HEK293 (cell line): ENCODE measurements at regions not wholly inside any gene's neighbourhood (a gene's known extent, or its start where the extent isn't known, plus 50 kb on each side); places are given as distances from the start of the nearest gene placed in this dataset.

ENCODE experiments used
- CTCF ChIA-PET: fragments of 350-600 bp; formaldehyde crosslinking; extraction: SDS; loops from one replicate; lab custom pipeline; 2021; ENCODE audit warnings: antibody characterized with exemption; lab: Yijun Ruan, JAX
- POLR2A ChIA-PET: fragments of 300-600 bp; formaldehyde crosslinking; extraction: SDS; loops from one replicate; lab custom pipeline; 2020; ENCODE audit warnings: antibody characterized with exemption, inconsistent platforms; lab: Yijun Ruan, JAX
- H3K27ac ChIP-seq: fragments of 200-500 bp; sonication (Bioruptor generic); 2 replicates; pipeline ENCODE4 v1.5.1; 2014; ENCODE audit warnings: low read depth, low read length, control low read depth, inconsistent platforms; ENCODE audit errors: extremely low read depth
- H3K36me3 ChIP-seq, 2 experiments: fragments of 200-500 bp in 1 of 2; sonication (Bioruptor generic) in 1 of 2; 1 replicate in 1 of 2; 2 replicates in 1 of 2; pipeline ENCODE4 v1.5.1; 2014 to 2017; ENCODE audit warnings: inconsistent platforms in 2 of 2, low read length in 2 of 2; ENCODE audit not compliant: control insufficient read depth in 2 of 2, insufficient read depth in 1 of 2
- H3K4me1 ChIP-seq: fragments of 200-500 bp; sonication (Bioruptor generic); 2 replicates; pipeline ENCODE4 v1.5.1; 2014; ENCODE audit warnings: mild to moderate bottlenecking, low read length, inconsistent platforms; ENCODE audit not compliant: control insufficient read depth, insufficient read depth
- H3K4me3 ChIP-seq: 2 replicates; pipeline ENCODE4 v1.5.1; 2011; ENCODE audit warnings: low read depth, mild to moderate bottlenecking, control low read depth, low read length, moderate library complexity
- H3K9me3 ChIP-seq: fragments of 200-500 bp; sonication (Bioruptor generic); 2 replicates; pipeline ENCODE4 v1.5.1; 2014; ENCODE audit warnings: low read depth, low read length, inconsistent platforms; ENCODE audit not compliant: control insufficient read depth, insufficient read depth
- BCL11A ChIP-seq: fragments of 450-650 bp; formaldehyde crosslinking; IDR thresholded peaks from 2 replicates; pipeline ENCODE4 v1.5.1; 2016; ENCODE audit warnings: low read depth, missing biosample characterization, missing genetic modification characterization
- GFI1B ChIP-seq: fragments of 450-650 bp; formaldehyde crosslinking; IDR thresholded peaks from 2 replicates; pipeline ENCODE4 v1.5.1; 2016; ENCODE audit warnings: missing biosample characterization, missing genetic modification characterization
- GLI4 ChIP-seq: fragments of 450-650 bp; formaldehyde crosslinking; IDR thresholded peaks from 2 replicates; pipeline ENCODE4 v1.5.1; 2016; ENCODE audit warnings: missing biosample characterization, missing genetic modification characterization
- HOXA7 ChIP-seq: sonication (generic); formaldehyde crosslinking; IDR thresholded peaks from 2 replicates; pipeline ENCODE4 v1.8.1; 2022; ENCODE audit warnings: missing genetic modification reagents, borderline replicate concordance
- SETDB1 ChIP-seq: IDR thresholded peaks from one replicate; pipeline ENCODE4 v1.6.1; 2017; ENCODE audit warnings: mild to moderate bottlenecking, low read length, moderate library complexity, mixed read lengths; ENCODE audit not compliant: insufficient read length
- TRIM28 ChIP-seq: IDR thresholded peaks from 2 replicates; pipeline ENCODE4 v1.6.1; 2011; ENCODE audit warnings: low read length, control low read depth, borderline replicate concordance
- WT1 ChIP-seq: fragments of 450-650 bp; formaldehyde crosslinking; IDR thresholded peaks from 2 replicates; pipeline ENCODE4 v1.5.1; 2016; ENCODE audit warnings: missing biosample characterization, missing genetic modification characterization
- YY1 ChIP-seq: fragments of 450-650 bp; formaldehyde crosslinking; IDR thresholded peaks from 2 replicates; pipeline ENCODE4 v1.5.1; 2018; ENCODE audit warnings: missing biosample characterization, missing genetic modification characterization
- ZBTB1 ChIP-seq: fragments of 450-650 bp; formaldehyde crosslinking; IDR thresholded peaks from 2 replicates; pipeline ENCODE4 v1.5.1; 2016; ENCODE audit warnings: missing biosample characterization, missing genetic modification characterization
- ZBTB20 ChIP-seq: fragments of 450-650 bp; formaldehyde crosslinking; IDR thresholded peaks from 2 replicates; pipeline ENCODE4 v1.5.1; 2016; ENCODE audit warnings: missing biosample characterization, missing genetic modification characterization
- ZFP37 ChIP-seq: fragments of 450-650 bp; formaldehyde crosslinking; IDR thresholded peaks from 2 replicates; pipeline ENCODE4 v1.5.1; 2016; ENCODE audit warnings: missing biosample characterization, missing genetic modification characterization
- ZIC2 ChIP-seq: fragments of 450-650 bp; formaldehyde crosslinking; IDR thresholded peaks from 2 replicates; pipeline ENCODE4 v1.5.1; 2016; ENCODE audit warnings: missing biosample characterization, missing genetic modification characterization
- ZNF10 ChIP-seq: fragments of 450-650 bp; formaldehyde crosslinking; IDR thresholded peaks from 2 replicates; pipeline ENCODE4 v1.5.1; 2017; ENCODE audit warnings: missing biosample characterization, missing genetic modification characterization
- ZNF114 ChIP-seq: fragments of 450-650 bp; formaldehyde crosslinking; IDR thresholded peaks from 2 replicates; pipeline ENCODE4 v1.5.0; 2017; ENCODE audit warnings: missing biosample characterization, missing genetic modification characterization
- ZNF146 ChIP-seq: fragments of 450-650 bp; formaldehyde crosslinking; IDR thresholded peaks from 2 replicates; pipeline ENCODE4 v1.5.1; 2016; ENCODE audit warnings: missing biosample characterization, missing genetic modification characterization
- ZNF211 ChIP-seq: fragments of 450-650 bp; formaldehyde crosslinking; IDR thresholded peaks from 2 replicates; pipeline ENCODE4 v1.5.1; 2016; ENCODE audit warnings: low read depth, missing biosample characterization, missing genetic modification characterization
- ZNF248 ChIP-seq: fragments of 450-650 bp; formaldehyde crosslinking; IDR thresholded peaks from 2 replicates; pipeline ENCODE4 v1.5.1; 2017; ENCODE audit warnings: missing biosample characterization, missing genetic modification characterization
- ZNF354C ChIP-seq: fragments of 450-650 bp; formaldehyde crosslinking; IDR thresholded peaks from 2 replicates; pipeline ENCODE4 v1.5.1; 2016; ENCODE audit warnings: missing biosample characterization, missing genetic modification characterization, low read depth, borderline replicate concordance
- ZNF37A ChIP-seq: fragments of 450-650 bp; IDR thresholded peaks from 2 replicates; pipeline ENCODE4 v1.5.1; 2018; ENCODE audit warnings: missing biosample characterization, missing genetic modification characterization
- ZNF394 ChIP-seq: fragments of 450-650 bp; formaldehyde crosslinking; IDR thresholded peaks from 2 replicates; pipeline ENCODE4 v1.5.1; 2016; ENCODE audit warnings: missing biosample characterization, missing genetic modification characterization, mild to moderate bottlenecking, moderate library complexity, borderline replicate concordance
- ZNF473 ChIP-seq: fragments of 450-650 bp; formaldehyde crosslinking; IDR thresholded peaks from 2 replicates; pipeline ENCODE4 v1.5.1; 2017; ENCODE audit warnings: missing biosample characterization, missing genetic modification characterization
- ZNF501 ChIP-seq: fragments of 450-650 bp; formaldehyde crosslinking; IDR thresholded peaks from 2 replicates; pipeline ENCODE4 v1.5.1; 2016; ENCODE audit warnings: missing biosample characterization, missing genetic modification characterization
- ZNF549 ChIP-seq: fragments of 450-650 bp; IDR thresholded peaks from 2 replicates; pipeline ENCODE4 v1.5.1; 2018; ENCODE audit warnings: missing biosample characterization, missing genetic modification characterization, mild to moderate bottlenecking, inconsistent platforms, moderate library complexity
- ZNF558 ChIP-seq: fragments of 450-650 bp; formaldehyde crosslinking; IDR thresholded peaks from 2 replicates; pipeline ENCODE4 v1.5.1; 2016; ENCODE audit warnings: missing biosample characterization, missing genetic modification characterization
- ZNF560 ChIP-seq: fragments of 450-650 bp; formaldehyde crosslinking; IDR thresholded peaks from 2 replicates; pipeline ENCODE4 v1.5.1; 2017; ENCODE audit warnings: missing biosample characterization, missing genetic modification characterization, borderline replicate concordance
- ZNF624 ChIP-seq: fragments of 450-650 bp; formaldehyde crosslinking; IDR thresholded peaks from 2 replicates; pipeline ENCODE4 v1.5.1; 2017; ENCODE audit warnings: missing biosample characterization, missing genetic modification characterization
- ZNF658 ChIP-seq: fragments of 450-650 bp; formaldehyde crosslinking; IDR thresholded peaks from 2 replicates; pipeline ENCODE4; 2016; ENCODE audit warnings: missing biosample characterization, missing genetic modification characterization
- ZNF670 ChIP-seq: fragments of 450-650 bp; formaldehyde crosslinking; IDR thresholded peaks from 2 replicates; pipeline ENCODE4 v1.5.1; 2016; ENCODE audit warnings: missing biosample characterization, missing genetic modification characterization, low read depth
- ZNF701 ChIP-seq: fragments of 450-650 bp; formaldehyde crosslinking; IDR thresholded peaks from 2 replicates; pipeline ENCODE4 v1.5.1; 2016; ENCODE audit warnings: missing biosample characterization, missing genetic modification characterization
- ZNF792 ChIP-seq: fragments of 450-650 bp; formaldehyde crosslinking; IDR thresholded peaks from 2 replicates; pipeline ENCODE4 v1.5.1; 2016; ENCODE audit warnings: missing biosample characterization, missing genetic modification characterization
- ZXDB ChIP-seq: fragments of 450-650 bp; formaldehyde crosslinking; IDR thresholded peaks from 2 replicates; pipeline ENCODE4 v1.5.1; 2016; ENCODE audit warnings: missing biosample characterization, missing genetic modification characterization
- TF ChIP-seq, protein P1 (sequence below): sonication (generic); formaldehyde crosslinking; IDR thresholded peaks from 2 replicates; pipeline ENCODE4 v1.8.1; 2022; ENCODE audit warnings: mild to moderate bottlenecking, moderate library complexity, missing genetic modification reagents
- TF ChIP-seq, protein P2 (sequence below): fragments of 450-650 bp; formaldehyde crosslinking; IDR thresholded peaks from 2 replicates; pipeline ENCODE4 v1.5.1; 2016; ENCODE audit warnings: missing biosample characterization, missing genetic modification characterization
- TF ChIP-seq, protein P3 (sequence below): fragments of 450-650 bp; formaldehyde crosslinking; IDR thresholded peaks from 2 replicates; pipeline ENCODE4 v1.5.1; 2016; ENCODE audit warnings: missing biosample characterization, missing genetic modification characterization

DNA sequence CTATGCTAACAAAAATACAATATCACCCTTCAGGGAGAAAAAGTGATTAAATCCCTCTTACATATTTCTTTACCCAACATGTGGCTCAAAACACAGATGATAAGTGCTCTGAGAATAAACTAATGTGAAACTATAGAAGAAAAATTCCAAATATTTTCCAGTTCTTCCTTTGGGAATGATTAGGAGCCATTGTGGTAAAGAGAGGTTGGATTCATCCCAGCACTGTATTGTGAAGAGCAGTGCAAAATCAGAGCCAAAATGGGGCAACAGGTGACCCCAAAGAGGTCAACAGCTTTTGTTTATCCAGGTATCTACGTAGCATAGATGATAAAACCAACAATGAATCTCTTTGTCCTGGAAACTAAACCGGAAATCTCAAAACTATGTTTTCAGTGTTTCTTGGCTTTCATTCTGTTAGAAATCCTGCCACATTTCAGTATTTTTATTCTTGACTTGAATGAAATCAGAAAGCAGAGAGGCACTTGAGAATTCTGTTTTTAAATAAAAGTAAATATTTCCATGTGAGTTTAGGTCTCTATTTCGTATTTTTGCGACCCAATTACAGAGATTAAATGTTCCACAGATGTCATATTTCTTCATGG lies 120.4 kb upstream of the FST start:
- ChIA-PET POLR2A (no interaction called here), CTCF (interaction anchor here (0.6 kb wide), 1 partner anchor 1003 kb away, joined by 4 read pairs; no protein-coding TSS in a partner anchor)
- Histone ChIP-seq H3K4me3 (no peak overlapping the region), H3K36me3 (no peaks in the 10 kb centered on the region), H3K4me1 (no peaks in the 10 kb centered on the region), H3K9me3 (no peaks in the 10 kb centered on the region), H3K27ac (no peak overlapping the region)
- TF ChIP-seq ZNF658 (no peak), ZNF211 (no peak), GFI1B (tag by site-specific recombination) (no peak), ZNF701 (no peak), ZNF558 (no peak), ZBTB1 (tag by site-specific recombination) (no peak), ZNF354C (tag by site-specific recombination) (no peak), WT1 (tag by site-specific recombination) (no peak), ZNF624 (no peak), ZNF560 (tag by site-specific recombination) (no peak), ZNF670 (no peak), ZNF10 (no peak), BCL11A (tag by site-specific recombination) (no peak), ZFP37 (no peak), YY1 (no peak), ZBTB20 (tag by site-specific recombination) (no peak)
- TF ChIP-seq, protein P1, sequence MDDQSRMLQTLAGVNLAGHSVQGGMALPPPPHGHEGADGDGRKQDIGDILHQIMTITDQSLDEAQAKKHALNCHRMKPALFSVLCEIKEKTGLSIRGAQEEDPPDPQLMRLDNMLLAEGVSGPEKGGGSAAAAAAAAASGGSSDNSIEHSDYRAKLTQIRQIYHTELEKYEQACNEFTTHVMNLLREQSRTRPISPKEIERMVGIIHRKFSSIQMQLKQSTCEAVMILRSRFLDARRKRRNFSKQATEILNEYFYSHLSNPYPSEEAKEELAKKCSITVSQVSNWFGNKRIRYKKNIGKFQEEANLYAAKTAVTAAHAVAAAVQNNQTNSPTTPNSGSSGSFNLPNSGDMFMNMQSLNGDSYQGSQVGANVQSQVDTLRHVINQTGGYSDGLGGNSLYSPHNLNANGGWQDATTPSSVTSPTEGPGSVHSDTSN (CRISPR knock-in tag): no peak
- TF ChIP-seq, protein P2, sequence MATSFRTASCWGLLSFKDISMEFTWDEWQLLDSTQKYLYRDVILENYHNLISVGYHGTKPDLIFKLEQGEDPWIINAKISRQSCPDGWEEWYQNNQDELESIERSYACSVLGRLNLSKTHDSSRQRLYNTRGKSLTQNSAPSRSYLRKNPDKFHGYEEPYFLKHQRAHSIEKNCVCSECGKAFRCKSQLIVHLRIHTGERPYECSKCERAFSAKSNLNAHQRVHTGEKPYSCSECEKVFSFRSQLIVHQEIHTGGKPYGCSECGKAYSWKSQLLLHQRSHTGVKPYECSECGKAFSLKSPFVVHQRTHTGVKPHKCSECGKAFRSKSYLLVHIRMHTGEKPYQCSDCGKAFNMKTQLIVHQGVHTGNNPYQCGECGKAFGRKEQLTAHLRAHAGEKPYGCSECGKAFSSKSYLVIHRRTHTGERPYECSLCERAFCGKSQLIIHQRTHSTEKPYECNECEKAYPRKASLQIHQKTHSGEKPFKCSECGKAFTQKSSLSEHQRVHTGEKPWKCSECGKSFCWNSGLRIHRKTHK (tag by site-specific recombination): no peak
- TF ChIP-seq, protein P3, sequence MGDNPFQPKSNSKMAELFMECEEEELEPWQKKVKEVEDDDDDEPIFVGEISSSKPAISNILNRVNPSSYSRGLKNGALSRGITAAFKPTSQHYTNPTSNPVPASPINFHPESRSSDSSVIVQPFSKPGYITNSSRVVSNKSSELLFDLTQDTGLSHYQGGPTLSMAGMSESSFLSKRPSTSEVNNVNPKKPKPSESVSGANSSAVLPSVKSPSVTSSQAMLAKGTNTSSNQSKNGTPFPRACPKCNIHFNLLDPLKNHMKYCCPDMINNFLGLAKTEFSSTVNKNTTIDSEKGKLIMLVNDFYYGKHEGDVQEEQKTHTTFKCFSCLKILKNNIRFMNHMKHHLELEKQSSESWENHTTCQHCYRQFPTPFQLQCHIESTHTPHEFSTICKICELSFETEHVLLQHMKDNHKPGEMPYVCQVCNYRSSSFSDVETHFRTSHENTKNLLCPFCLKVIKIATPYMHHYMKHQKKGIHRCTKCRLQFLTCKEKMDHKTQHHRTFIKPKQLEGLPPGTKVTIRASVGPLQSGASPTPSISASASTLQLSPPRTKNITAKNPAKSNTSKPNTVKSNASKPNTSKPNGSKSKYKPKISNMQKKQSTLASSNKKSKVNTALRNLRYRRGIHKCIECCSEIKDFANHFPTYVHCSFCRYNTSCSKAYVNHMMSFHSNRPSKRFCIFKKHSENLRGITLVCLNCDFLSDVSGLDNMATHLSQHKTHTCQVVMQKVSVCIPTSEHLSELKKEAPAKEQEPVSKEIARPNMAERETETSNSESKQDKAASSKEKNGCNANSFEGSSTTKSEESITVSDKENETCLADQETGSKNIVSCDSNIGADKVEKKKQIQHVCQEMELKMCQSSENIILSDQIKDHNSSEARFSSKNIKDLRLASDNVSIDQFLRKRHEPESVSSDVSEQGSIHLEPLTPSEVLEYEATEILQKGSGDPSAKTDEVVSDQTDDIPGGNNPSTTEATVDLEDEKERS (tag by site-specific recombination): no peak

DNA sequence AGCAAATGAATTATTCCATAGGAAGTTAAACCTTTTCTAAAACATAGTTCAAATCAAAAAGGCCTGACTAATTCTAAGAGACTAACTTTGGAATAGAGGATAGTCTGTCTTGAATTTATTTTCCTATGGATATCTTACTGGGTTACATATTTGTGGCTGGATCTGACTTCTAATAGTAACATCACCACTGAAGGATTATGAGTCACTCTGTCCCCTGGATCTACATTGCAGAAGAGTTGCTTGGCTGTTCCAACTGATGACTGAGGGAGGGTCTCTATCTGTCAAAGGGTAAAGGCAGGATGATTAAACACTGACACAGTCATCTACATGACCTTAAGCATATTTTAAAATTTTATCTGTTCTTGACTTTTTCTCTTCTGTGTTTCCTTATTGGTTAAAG lies 119.6 kb upstream of the FST start:
- H3K4me1 ChIP-seq: no peaks in the 10 kb centered on the region
- no peaks in the 10 kb centered on the region for H3K36me3 ChIP-seq
- no peak overlapping the region for H3K4me3 ChIP-seq
- H3K27ac ChIP-seq: no peak overlapping the region
- POLR2A ChIA-PET: no interaction called here
- H3K9me3 ChIP-seq: no peaks in the 10 kb centered on the region
- CTCF ChIA-PET: no interaction called here
- TF ChIP-seq ZIC2 (tag by site-specific recombination) (no peak), ZNF549 (tag by site-specific recombination) (no peak), HOXA7 (CRISPR knock-in tag) (no peak), ZNF114 (tag by site-specific recombination) (no peak), ZXDB (tag by site-specific recombination) (no peak), TRIM28 (no peak), ZNF248 (tag by site-specific recombination) (no peak), GLI4 (tag by site-specific recombination) (no peak), ZNF792 (no peak), ZNF146 (tag by site-specific recombination) (no peak), ZNF394 (tag by site-specific recombination) (no peak), ZNF37A (tag by site-specific recombination) (no peak), SETDB1 (no peak), ZNF501 (no peak), ZNF354C (tag by site-specific recombination) (no peak), ZNF473 (tag by site-specific recombination) (no peak)
